ENCODE measurements at regions not wholly inside any gene's neighbourhood (a gene's known extent, or its start where the extent isn't known, plus 50 kb on each side); places are given as distances from the start of the nearest gene placed in this dataset.

DNA sequence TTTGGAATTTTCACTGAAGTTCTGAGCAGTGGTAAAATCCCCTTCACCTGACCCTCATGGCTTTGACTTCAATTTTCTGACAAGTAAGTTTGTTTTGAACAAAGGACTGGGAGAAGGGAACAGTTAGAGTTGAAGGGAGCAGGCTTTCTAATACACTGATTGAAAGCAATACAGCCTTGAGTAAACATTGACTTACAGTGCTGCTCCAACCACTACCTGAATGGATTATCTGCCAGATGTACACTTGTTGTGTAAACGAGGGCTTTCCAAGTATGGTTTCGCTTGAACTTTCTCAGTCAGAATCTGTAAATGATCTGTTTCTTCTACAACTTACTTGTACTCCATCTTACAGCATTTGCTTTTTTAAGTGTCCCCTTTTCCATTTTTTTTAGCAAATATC is 1414.9 kb upstream of the NUDT12 start:
- DNase-seq: no peak
- Histone ChIP-seq H4K8ac (ENCODE audit: low read depth, low read length) (no peak overlapping the region), H2BK120ac (ENCODE audit: low read depth, low read length) (no peak overlapping the region), H2BK5ac (ENCODE audit: low read length) (no peak overlapping the region), H4K5ac (ENCODE audit: low read length) (no peak overlapping the region), H3K79me1 (ENCODE audit: low read length) (no peaks in the 10 kb centered on the region), H3K4me2 (ENCODE audit: low read length) (no peak overlapping the region), H3K23ac (ENCODE audit: low read length) (no peak overlapping the region), H3K4ac (ENCODE audit: low read depth, low read length) (no peak overlapping the region), H2BK15ac (replicated peaks; ENCODE audit: low read depth) (no peak overlapping the region), H3K18ac (ENCODE audit: low read length) (no peak overlapping the region), H3K36me3 (ENCODE audit: control insufficient read depth, insufficient read depth, low read length) (no peaks in the 10 kb centered on the region), H3K27ac (ENCODE audit: low read depth, low read length) (no peak overlapping the region), H3K79me2 (ENCODE audit: control insufficient read depth, insufficient read depth, low read length) (no peaks in the 10 kb centered on the region), H3K4me1 (ENCODE audit: control insufficient read depth, low read depth, low read length) (no peaks in the 10 kb centered on the region), H3K27me3 (ENCODE audit: insufficient read depth, low read length, poor library complexity) (no peaks in the 10 kb centered on the region), H3K9ac (ENCODE audit: low read length) (no peak overlapping the region), H3K56ac (ENCODE audit: low read length) (no peak overlapping the region), H3K4me3 (ENCODE audit: low read length) (no peak overlapping the region), H2AK5ac (ENCODE audit: low read length) (no peak overlapping the region)
- no CpG with 5 or more reads among the region's 2 CpGs for WGBS (ENCODE audit: extremely low coverage, insufficient coverage, low lambda C conversion rate)

DNA sequence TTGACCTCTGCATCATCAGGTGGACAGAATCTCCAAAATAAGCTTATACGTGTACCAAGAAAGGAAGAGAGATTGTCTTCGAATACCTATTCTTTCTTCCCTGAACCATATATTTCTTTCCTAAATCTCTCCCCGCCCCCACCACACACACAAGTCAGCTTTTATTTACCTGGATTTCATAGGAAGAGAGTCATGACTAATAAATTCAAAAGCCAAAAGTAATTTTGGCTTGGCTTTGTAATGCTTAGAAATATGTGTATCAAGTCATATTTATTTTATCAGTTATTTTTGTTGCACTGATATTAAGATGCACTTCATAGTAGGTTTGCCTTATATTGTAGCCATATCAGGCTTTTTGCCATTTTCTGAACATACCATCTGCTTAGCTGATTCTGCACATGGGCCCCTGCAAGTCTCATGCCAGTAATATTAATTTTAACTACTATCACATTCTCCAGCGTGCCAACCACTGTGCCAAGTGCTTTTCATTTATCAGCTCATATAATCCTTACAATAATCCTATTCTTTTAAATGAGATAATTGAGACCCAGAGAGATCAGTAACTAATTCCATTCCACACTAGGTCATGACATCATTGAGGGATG is 1405.3 kb upstream of the NUDT12 start:
- Histone ChIP-seq H3K4ac (ENCODE audit: low read depth, low read length) (no peak overlapping the region), H3K4me1 (ENCODE audit: control insufficient read depth, low read depth, low read length) (no peaks in the 10 kb centered on the region), H3K18ac (ENCODE audit: low read length) (no peak overlapping the region), H3K56ac (ENCODE audit: low read length) (no peak overlapping the region), H2BK15ac (replicated peaks; ENCODE audit: low read depth) (no peak overlapping the region), H3K36me3 (ENCODE audit: control insufficient read depth, insufficient read depth, low read length) (no peaks in the 10 kb centered on the region), H4K8ac (ENCODE audit: low read depth, low read length) (no peak overlapping the region), H3K9ac (ENCODE audit: low read length) (no peak overlapping the region), H3K79me2 (ENCODE audit: control insufficient read depth, insufficient read depth, low read length) (no peaks in the 10 kb centered on the region), H2AK5ac (ENCODE audit: low read length) (no peak overlapping the region), H4K5ac (ENCODE audit: low read length) (no peak overlapping the region), H2BK5ac (ENCODE audit: low read length) (no peak overlapping the region), H3K23ac (ENCODE audit: low read length) (no peak overlapping the region), H2BK120ac (ENCODE audit: low read depth, low read length) (no peak overlapping the region), H3K27ac (ENCODE audit: low read depth, low read length) (no peak overlapping the region), H3K79me1 (ENCODE audit: low read length) (no peaks in the 10 kb centered on the region), H3K27me3 (ENCODE audit: insufficient read depth, low read length, poor library complexity) (no peaks in the 10 kb centered on the region), H3K4me2 (ENCODE audit: low read length) (no peak overlapping the region), H3K4me3 (ENCODE audit: low read length) (no peak overlapping the region)
- DNase-seq: no peak
- WGBS (ENCODE audit: extremely low coverage, insufficient coverage, low lambda C conversion rate): no CpG with 5 or more reads among the region's 4 CpGs

DNA sequence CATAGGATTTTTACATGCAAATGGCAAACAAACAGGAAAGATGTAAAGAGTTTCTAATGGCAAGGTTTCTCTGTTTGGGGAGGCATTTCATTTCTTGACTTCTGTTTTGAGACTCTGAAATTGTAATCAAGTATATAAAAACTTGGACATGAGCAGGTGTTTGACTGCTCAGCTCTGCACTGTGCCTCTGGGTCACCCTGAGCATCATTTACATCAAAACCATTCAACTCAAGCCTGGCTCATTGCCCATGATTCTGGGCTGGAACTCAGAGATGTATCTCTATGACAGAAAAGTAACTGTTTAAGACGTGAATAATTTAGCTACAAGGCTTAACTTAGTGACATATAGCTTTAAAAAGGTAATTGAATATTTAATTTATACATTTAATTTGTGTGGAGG is 1402.4 kb upstream of the NUDT12 start:
- H3K36me3 ChIP-seq (ENCODE audit: control insufficient read depth, insufficient read depth, low read length): no peaks in the 10 kb centered on the region
- H3K23ac ChIP-seq (ENCODE audit: low read length): no peak overlapping the region
- no peak overlapping the region for H2BK15ac ChIP-seq (replicated peaks; ENCODE audit: low read depth)
- no peaks in the 10 kb centered on the region for H3K79me2 ChIP-seq (ENCODE audit: control insufficient read depth, insufficient read depth, low read length)
- H3K27ac ChIP-seq (ENCODE audit: low read depth, low read length): no peak overlapping the region
- H2BK120ac ChIP-seq (ENCODE audit: low read depth, low read length): no peak overlapping the region
- no peaks in the 10 kb centered on the region for H3K79me1 ChIP-seq (ENCODE audit: low read length)
- DNase-seq: no peak
- H3K4me3 ChIP-seq (ENCODE audit: low read length): no peak overlapping the region
- no peak overlapping the region for H3K4me2 ChIP-seq (ENCODE audit: low read length)
- WGBS (ENCODE audit: extremely low coverage, insufficient coverage, low lambda C conversion rate): no CpG with 5 or more reads among the region's 1 CpG
- H4K8ac ChIP-seq (ENCODE audit: low read depth, low read length): no peak overlapping the region
- H3K27me3 ChIP-seq (ENCODE audit: insufficient read depth, low read length, poor library complexity): no peaks in the 10 kb centered on the region
- H4K5ac ChIP-seq (ENCODE audit: low read length): no peak overlapping the region
- no peak overlapping the region for H3K4ac ChIP-seq (ENCODE audit: low read depth, low read length)
- H2BK5ac ChIP-seq (ENCODE audit: low read length): no peak overlapping the region
- no peak overlapping the region for H2AK5ac ChIP-seq (ENCODE audit: low read length)
- H3K56ac ChIP-seq (ENCODE audit: low read length): no peak overlapping the region
- no peak overlapping the region for H3K18ac ChIP-seq (ENCODE audit: low read length)
- no peak overlapping the region for H3K9ac ChIP-seq (ENCODE audit: low read length)
- no peaks in the 10 kb centered on the region for H3K4me1 ChIP-seq (ENCODE audit: control insufficient read depth, low read depth, low read length)

DNA sequence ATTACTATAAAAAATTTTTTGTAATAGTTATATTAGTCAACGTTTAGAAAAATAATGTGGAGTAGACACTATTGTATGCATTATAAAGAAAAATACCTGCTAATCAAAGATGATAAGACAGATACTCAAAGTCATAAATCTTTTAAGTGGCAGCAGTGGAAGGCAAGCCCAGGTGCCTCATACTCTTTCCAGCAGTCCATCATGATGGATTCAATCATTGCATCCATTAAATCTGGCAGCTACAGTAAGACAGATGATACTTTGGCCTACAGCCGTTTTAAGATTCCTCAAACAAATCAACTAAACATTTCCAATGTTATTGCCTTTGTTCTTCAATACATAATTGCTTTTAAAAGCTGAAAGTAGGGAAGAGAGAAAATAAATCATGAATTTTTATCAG is 1392.9 kb upstream of the NUDT12 start:
- Histone ChIP-seq H3K4me3 (ENCODE audit: low read length) (no peak overlapping the region), H3K18ac (ENCODE audit: low read length) (no peak overlapping the region), H4K5ac (ENCODE audit: low read length) (no peak overlapping the region), H3K4me1 (ENCODE audit: control insufficient read depth, low read depth, low read length) (no peaks in the 10 kb centered on the region), H3K9ac (ENCODE audit: low read length) (no peak overlapping the region), H3K4ac (ENCODE audit: low read depth, low read length) (no peak overlapping the region), H2AK5ac (ENCODE audit: low read length) (no peak overlapping the region), H2BK15ac (replicated peaks; ENCODE audit: low read depth) (no peak overlapping the region), H3K79me2 (ENCODE audit: control insufficient read depth, insufficient read depth, low read length) (no peaks in the 10 kb centered on the region), H2BK5ac (ENCODE audit: low read length) (no peak overlapping the region), H2BK120ac (ENCODE audit: low read depth, low read length) (no peak overlapping the region), H3K79me1 (ENCODE audit: low read length) (no peaks in the 10 kb centered on the region), H4K8ac (ENCODE audit: low read depth, low read length) (no peak overlapping the region), H3K23ac (ENCODE audit: low read length) (no peak overlapping the region), H3K4me2 (ENCODE audit: low read length) (no peak overlapping the region), H3K27me3 (ENCODE audit: insufficient read depth, low read length, poor library complexity) (no peaks in the 10 kb centered on the region), H3K56ac (ENCODE audit: low read length) (no peak overlapping the region), H3K27ac (ENCODE audit: low read depth, low read length) (no peak overlapping the region), H3K36me3 (ENCODE audit: control insufficient read depth, insufficient read depth, low read length) (no peaks in the 10 kb centered on the region)
- WGBS (ENCODE audit: extremely low coverage, insufficient coverage, low lambda C conversion rate): 100% methylated on average over 1 of the region's 2 CpGs
- no peak for DNase-seq

DNA sequence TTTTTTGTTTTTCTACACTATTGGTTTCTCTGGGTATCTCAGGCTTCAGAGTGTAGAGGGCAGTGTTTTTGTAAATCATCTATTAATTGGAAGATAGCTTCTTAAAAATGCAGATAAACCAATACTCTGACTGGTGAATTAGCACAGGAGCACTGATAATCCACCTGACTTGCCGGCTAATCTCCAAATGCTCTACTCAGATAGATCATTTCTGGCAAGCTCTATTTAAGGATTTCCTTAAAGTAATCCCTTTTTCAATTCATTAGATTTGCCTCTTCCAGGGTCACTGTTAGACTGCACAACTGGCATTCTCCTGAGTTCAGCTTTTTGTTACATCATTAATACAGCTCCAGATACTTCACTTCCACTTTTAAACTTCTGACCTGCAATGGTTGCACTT is 1390.3 kb upstream of the NUDT12 start:
- no peak overlapping the region for H3K9ac ChIP-seq (ENCODE audit: low read length)
- no peak overlapping the region for H3K18ac ChIP-seq (ENCODE audit: low read length)
- no peak overlapping the region for H3K4ac ChIP-seq (ENCODE audit: low read depth, low read length)
- H2BK120ac ChIP-seq (ENCODE audit: low read depth, low read length): no peak overlapping the region
- no CpG with 5 or more reads among the region's 1 CpG for WGBS (ENCODE audit: extremely low coverage, insufficient coverage, low lambda C conversion rate)
- H4K8ac ChIP-seq (ENCODE audit: low read depth, low read length): no peak overlapping the region
- H3K56ac ChIP-seq (ENCODE audit: low read length): no peak overlapping the region
- no peaks in the 10 kb centered on the region for H3K79me2 ChIP-seq (ENCODE audit: control insufficient read depth, insufficient read depth, low read length)
- H3K79me1 ChIP-seq (ENCODE audit: low read length): no peaks in the 10 kb centered on the region
- no peak for DNase-seq
- H4K5ac ChIP-seq (ENCODE audit: low read length): no peak overlapping the region
- no peak overlapping the region for H3K4me2 ChIP-seq (ENCODE audit: low read length)
- no peak overlapping the region for H2BK15ac ChIP-seq (replicated peaks; ENCODE audit: low read depth)
- H3K4me3 ChIP-seq (ENCODE audit: low read length): no peak overlapping the region
- no peak overlapping the region for H2BK5ac ChIP-seq (ENCODE audit: low read length)
- H3K27ac ChIP-seq (ENCODE audit: low read depth, low read length): no peak overlapping the region
- no peaks in the 10 kb centered on the region for H3K36me3 ChIP-seq (ENCODE audit: control insufficient read depth, insufficient read depth, low read length)
- no peak overlapping the region for H2AK5ac ChIP-seq (ENCODE audit: low read length)
- no peaks in the 10 kb centered on the region for H3K4me1 ChIP-seq (ENCODE audit: control insufficient read depth, low read depth, low read length)
- H3K23ac ChIP-seq (ENCODE audit: low read length): no peak overlapping the region
- H3K27me3 ChIP-seq (ENCODE audit: insufficient read depth, low read length, poor library complexity): no peaks in the 10 kb centered on the region

GRCh38 chr5:104951829-104952228 is 1389.2 kb upstream of the NUDT12 start:
- no peak overlapping the region for H3K27ac ChIP-seq (ENCODE audit: low read depth, low read length)
- no peaks in the 10 kb centered on the region for H3K4me1 ChIP-seq (ENCODE audit: control insufficient read depth, low read depth, low read length)
- H3K36me3 ChIP-seq (ENCODE audit: control insufficient read depth, insufficient read depth, low read length): no peaks in the 10 kb centered on the region
- no peak overlapping the region for H2BK5ac ChIP-seq (ENCODE audit: low read length)
- H3K27me3 ChIP-seq (ENCODE audit: insufficient read depth, low read length, poor library complexity): no peaks in the 10 kb centered on the region
- H2AK5ac ChIP-seq (ENCODE audit: low read length): no peak overlapping the region
- no peak overlapping the region for H3K4me2 ChIP-seq (ENCODE audit: low read length)
- no peak overlapping the region for H3K23ac ChIP-seq (ENCODE audit: low read length)
- no peak overlapping the region for H2BK120ac ChIP-seq (ENCODE audit: low read depth, low read length)
- H4K5ac ChIP-seq (ENCODE audit: low read length): no peak overlapping the region
- DNase-seq: peak; percentile 7
- H3K18ac ChIP-seq (ENCODE audit: low read length): no peak overlapping the region
- H2BK15ac ChIP-seq (replicated peaks; ENCODE audit: low read depth): no peak overlapping the region
- H3K79me2 ChIP-seq (ENCODE audit: control insufficient read depth, insufficient read depth, low read length): no peaks in the 10 kb centered on the region
- H3K56ac ChIP-seq (ENCODE audit: low read length): no peak overlapping the region
- H3K9ac ChIP-seq (ENCODE audit: low read length): no peak overlapping the region
- no peak overlapping the region for H3K4ac ChIP-seq (ENCODE audit: low read depth, low read length)
- H4K8ac ChIP-seq (ENCODE audit: low read depth, low read length): no peak overlapping the region
- no peak overlapping the region for H3K4me3 ChIP-seq (ENCODE audit: low read length)
- no peaks in the 10 kb centered on the region for H3K79me1 ChIP-seq (ENCODE audit: low read length)
- no CpG with 5 or more reads among the region's 3 CpGs for WGBS (ENCODE audit: extremely low coverage, insufficient coverage, low lambda C conversion rate)
